ENCODE measurements at regions not wholly inside any gene's neighbourhood (a gene's known extent, or its start where the extent isn't known, plus 50 kb on each side); places are given as distances from the start of the nearest gene placed in this dataset.

DNA sequence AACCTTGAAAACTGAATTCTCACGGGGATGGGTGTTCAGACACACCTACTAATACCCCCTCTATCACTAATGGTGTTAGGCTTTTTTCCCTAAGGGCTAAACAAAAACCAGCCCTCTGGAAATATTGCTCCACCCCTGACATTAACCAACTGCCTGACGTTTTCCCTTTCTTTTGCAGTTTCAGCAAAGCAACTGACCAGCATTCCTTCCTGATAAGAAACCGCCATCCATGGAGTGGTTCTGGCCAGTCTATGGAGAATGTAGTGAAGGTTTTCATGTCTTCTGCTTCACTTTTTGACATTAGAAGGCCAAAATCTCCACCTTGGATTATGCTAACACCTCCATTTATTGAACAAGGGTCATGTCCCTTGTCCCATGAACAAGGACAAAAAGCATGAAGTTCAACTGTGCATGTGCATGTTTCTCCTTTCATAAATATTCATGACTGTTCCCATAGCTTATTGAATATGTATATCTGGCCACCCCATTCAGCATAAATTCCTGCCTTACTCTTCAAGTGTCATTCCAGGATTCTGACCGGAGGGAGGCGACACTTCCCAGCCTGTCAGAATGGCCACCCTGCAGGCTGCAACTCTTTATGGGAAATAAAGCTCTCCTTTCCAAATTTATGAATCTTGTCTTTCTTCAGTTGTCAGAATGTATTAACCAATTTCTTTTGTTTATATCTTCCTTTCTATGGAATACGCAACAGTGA lies 314.3 kb downstream of the HHIPL2 start:
- peak; percentile 27 for DNase-seq (ENCODE audit: low read depth)
- Histone ChIP-seq H3K4me1 (ENCODE audit: insufficient read depth, low read length) (no peaks in the 10 kb centered on the region), H4K20me1 (ENCODE audit: insufficient read depth, low read length) (no peaks in the 10 kb centered on the region), H3K4me2 (ENCODE audit: low read length) (no peak overlapping the region), H3K9me3 (ENCODE audit: insufficient read depth, low read depth, low read length) (no peaks in the 10 kb centered on the region), H3K27me3 (ENCODE audit: insufficient read depth, low read length) (no peaks in the 10 kb centered on the region), H3K27ac (ENCODE audit: low read depth, low read length) (no peak overlapping the region), H3K36me3 (ENCODE audit: insufficient read depth, low read length) (no peaks in the 10 kb centered on the region), H2AFZ (ENCODE audit: low read depth, low read length) (no peak overlapping the region), H3K4me3 (ENCODE audit: insufficient read depth, low read depth, low read length) (no peak overlapping the region), H3K79me2 (ENCODE audit: insufficient read depth, low read length) (no peaks in the 10 kb centered on the region), H3K9ac (ENCODE audit: low read length) (no peak overlapping the region)
- Mint-ChIP-seq H3K27me3 (ENCODE audit: low read depth, unreplicated experiment) (peaks cover 5% of the 10 kb centered on the region), H3K27ac (ENCODE audit: unreplicated experiment) (no peak overlapping the region), H3K4me3 (ENCODE audit: unreplicated experiment) (no peak overlapping the region), H3K9me3 (ENCODE audit: unreplicated experiment) (peaks cover 3% of the 10 kb centered on the region), H3K4me1 (ENCODE audit: low read depth, unreplicated experiment) (no peaks in the 10 kb centered on the region), H3K36me3 (ENCODE audit: low read depth, unreplicated experiment) (no peaks in the 10 kb centered on the region)
- no peak for TF ChIP-seq EZH2 (IDR thresholded peaks at IDR 0.05; ENCODE audit: insufficient read depth, low read length)
- TF ChIP-seq, protein P1, sequence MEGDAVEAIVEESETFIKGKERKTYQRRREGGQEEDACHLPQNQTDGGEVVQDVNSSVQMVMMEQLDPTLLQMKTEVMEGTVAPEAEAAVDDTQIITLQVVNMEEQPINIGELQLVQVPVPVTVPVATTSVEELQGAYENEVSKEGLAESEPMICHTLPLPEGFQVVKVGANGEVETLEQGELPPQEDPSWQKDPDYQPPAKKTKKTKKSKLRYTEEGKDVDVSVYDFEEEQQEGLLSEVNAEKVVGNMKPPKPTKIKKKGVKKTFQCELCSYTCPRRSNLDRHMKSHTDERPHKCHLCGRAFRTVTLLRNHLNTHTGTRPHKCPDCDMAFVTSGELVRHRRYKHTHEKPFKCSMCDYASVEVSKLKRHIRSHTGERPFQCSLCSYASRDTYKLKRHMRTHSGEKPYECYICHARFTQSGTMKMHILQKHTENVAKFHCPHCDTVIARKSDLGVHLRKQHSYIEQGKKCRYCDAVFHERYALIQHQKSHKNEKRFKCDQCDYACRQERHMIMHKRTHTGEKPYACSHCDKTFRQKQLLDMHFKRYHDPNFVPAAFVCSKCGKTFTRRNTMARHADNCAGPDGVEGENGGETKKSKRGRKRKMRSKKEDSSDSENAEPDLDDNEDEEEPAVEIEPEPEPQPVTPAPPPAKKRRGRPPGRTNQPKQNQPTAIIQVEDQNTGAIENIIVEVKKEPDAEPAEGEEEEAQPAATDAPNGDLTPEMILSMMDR (IDR thresholded peaks at IDR 0.05; ENCODE audit: insufficient read depth, low read depth, low read length): no peak
- no peak for FAIRE-seq

DNA sequence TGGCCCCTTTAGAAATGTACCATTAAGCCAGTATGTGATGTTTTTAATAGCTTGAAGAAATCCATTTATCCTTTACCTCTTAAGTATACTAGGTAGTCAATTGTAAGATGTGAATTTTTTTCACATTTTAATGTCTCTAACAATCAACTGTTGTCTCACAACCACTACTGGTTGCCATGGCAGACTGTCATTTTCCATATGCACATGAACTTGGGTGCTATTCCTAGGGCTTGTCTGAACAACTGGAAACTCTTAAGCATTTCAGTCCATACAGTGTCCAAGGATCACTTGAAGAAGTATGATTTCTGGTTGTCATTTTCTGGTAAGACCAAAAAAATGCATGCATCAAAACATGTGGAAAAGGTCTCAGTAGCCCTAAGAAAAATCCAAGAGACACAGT lies 315.1 kb downstream of the HHIPL2 start:
- no peak overlapping the region for H2AFZ ChIP-seq (ENCODE audit: low read depth, low read length)
- H3K9me3 Mint-ChIP-seq (ENCODE audit: unreplicated experiment): peaks cover 3% of the 10 kb centered on the region
- H4K20me1 ChIP-seq (ENCODE audit: insufficient read depth, low read length): no peaks in the 10 kb centered on the region
- H3K4me1 ChIP-seq (ENCODE audit: insufficient read depth, low read length): no peaks in the 10 kb centered on the region
- H3K27ac ChIP-seq (ENCODE audit: low read depth, low read length): no peak overlapping the region
- H3K4me2 ChIP-seq (ENCODE audit: low read length): no peak overlapping the region
- no peaks in the 10 kb centered on the region for H3K36me3 Mint-ChIP-seq (ENCODE audit: low read depth, unreplicated experiment)
- H3K9me3 ChIP-seq (ENCODE audit: insufficient read depth, low read depth, low read length): no peaks in the 10 kb centered on the region
- H3K27me3 ChIP-seq (ENCODE audit: insufficient read depth, low read length): no peaks in the 10 kb centered on the region
- H3K27ac Mint-ChIP-seq (ENCODE audit: unreplicated experiment): no peak overlapping the region
- no peaks in the 10 kb centered on the region for H3K36me3 ChIP-seq (ENCODE audit: insufficient read depth, low read length)
- H3K4me1 Mint-ChIP-seq (ENCODE audit: low read depth, unreplicated experiment): no peaks in the 10 kb centered on the region
- TF ChIP-seq, protein P1 (IDR thresholded peaks at IDR 0.05; ENCODE audit: insufficient read depth, low read depth, low read length): no peak
- no peak for TF ChIP-seq EZH2 (IDR thresholded peaks at IDR 0.05; ENCODE audit: insufficient read depth, low read length)
- DNase-seq (ENCODE audit: low read depth): no peak
- no peak overlapping the region for H3K9ac ChIP-seq (ENCODE audit: low read length)
- no peak overlapping the region for H3K4me3 Mint-ChIP-seq (ENCODE audit: unreplicated experiment)
- no peaks in the 10 kb centered on the region for H3K79me2 ChIP-seq (ENCODE audit: insufficient read depth, low read length)
- FAIRE-seq: no peak
- peaks cover 5% of the 10 kb centered on the region for H3K27me3 Mint-ChIP-seq (ENCODE audit: low read depth, unreplicated experiment)
- no peak overlapping the region for H3K4me3 ChIP-seq (ENCODE audit: insufficient read depth, low read depth, low read length)

DNA sequence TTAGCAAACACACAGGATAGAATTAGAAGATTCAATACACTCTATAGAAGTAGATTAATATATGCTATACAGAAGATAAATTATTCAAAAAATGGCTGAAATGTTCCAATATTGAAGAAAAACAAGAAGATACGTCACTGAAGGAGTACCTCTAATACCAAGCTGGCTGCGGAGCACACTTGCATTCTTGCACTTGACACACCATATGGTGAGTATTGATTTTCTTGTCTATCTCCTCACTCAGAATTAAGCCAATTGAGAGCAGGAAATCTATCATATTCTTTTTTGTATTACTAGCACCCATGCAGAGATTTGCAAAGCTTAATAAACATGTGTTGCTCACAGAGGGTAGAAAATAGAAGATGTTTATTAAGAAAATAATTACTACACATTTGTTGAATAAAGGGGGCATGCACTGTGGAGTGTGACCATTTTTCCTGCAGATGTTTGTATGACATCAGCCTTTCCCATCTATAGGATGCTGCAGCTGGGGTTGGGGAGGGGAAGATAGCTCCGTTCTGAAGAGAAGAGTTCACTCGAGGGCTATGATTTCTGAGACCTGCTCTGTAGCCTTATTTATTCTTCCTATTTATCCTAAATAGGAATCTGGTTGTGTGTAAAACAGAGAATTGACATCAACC lies 318.1 kb downstream of the HHIPL2 start:
- Histone ChIP-seq H3K9me3 (ENCODE audit: insufficient read depth, low read depth, low read length) (no peaks in the 10 kb centered on the region), H3K4me1 (ENCODE audit: insufficient read depth, low read length) (no peaks in the 10 kb centered on the region), H3K27me3 (ENCODE audit: insufficient read depth, low read length) (no peaks in the 10 kb centered on the region), H2AFZ (ENCODE audit: low read depth, low read length) (no peak overlapping the region), H4K20me1 (ENCODE audit: insufficient read depth, low read length) (no peaks in the 10 kb centered on the region), H3K4me3 (ENCODE audit: insufficient read depth, low read depth, low read length) (no peak overlapping the region), H3K27ac (ENCODE audit: low read depth, low read length) (no peak overlapping the region), H3K4me2 (ENCODE audit: low read length) (no peak overlapping the region), H3K9ac (ENCODE audit: low read length) (no peak overlapping the region), H3K79me2 (ENCODE audit: insufficient read depth, low read length) (no peaks in the 10 kb centered on the region), H3K36me3 (ENCODE audit: insufficient read depth, low read length) (no peaks in the 10 kb centered on the region)
- DNase-seq (ENCODE audit: low read depth): no peak
- FAIRE-seq: no peak
- TF ChIP-seq EZH2 (IDR thresholded peaks at IDR 0.05; ENCODE audit: insufficient read depth, low read length): no peak
- TF ChIP-seq, protein P1 (IDR thresholded peaks at IDR 0.05; ENCODE audit: insufficient read depth, low read depth, low read length): no peak
- H3K4me3 Mint-ChIP-seq (ENCODE audit: unreplicated experiment): no peak overlapping the region
- no peak overlapping the region for H3K27ac Mint-ChIP-seq (ENCODE audit: unreplicated experiment)
- peaks cover 5% of the 10 kb centered on the region for H3K27me3 Mint-ChIP-seq (ENCODE audit: low read depth, unreplicated experiment)
- peaks cover 9% of the 10 kb centered on the region for H3K9me3 Mint-ChIP-seq (ENCODE audit: unreplicated experiment)
- H3K4me1 Mint-ChIP-seq (ENCODE audit: low read depth, unreplicated experiment): no peaks in the 10 kb centered on the region
- no peaks in the 10 kb centered on the region for H3K36me3 Mint-ChIP-seq (ENCODE audit: low read depth, unreplicated experiment)
